A673 (cell line): ENCODE measurements at regions not wholly inside any gene's neighbourhood (a gene's known extent, or its start where the extent isn't known, plus 50 kb on each side); places are given as distances from the start of the nearest gene placed in this dataset.

Experiments used
- BruUV-seq: library from RNA; stranded (reverse); fragments of 400-500 nt; replicated peaks from 2 replicates; lab custom pipeline; 2021; lab: Mats Ljungman, UMichigan
- CTCF ChIA-PET: fragments of 300-600 bp; sonication (Branson Sonifier 250); formaldehyde crosslinking; loops from one replicate; lab custom pipeline; 2022; ENCODE audit warnings: antibody characterized with exemption; lab: Charles Lee
- POLR2A ChIA-PET: fragments of 300-600 bp; sonication (Branson Sonifier 250); formaldehyde crosslinking; loops from one replicate; lab custom pipeline; 2022; ENCODE audit warnings: antibody characterized with exemption; ENCODE audit not compliant: low non-redundant PET; lab: Charles Lee
- DNase-seq: peaks from one replicate; pipeline ENCODE4 v3.0.0-alpha.2; 2015; ENCODE audit warnings: low spot score
- H3K27ac ChIP-seq: fragments of 200-600 bp; sonication (generic); 2 replicates; pipeline ENCODE4 v1.5.1; 2016; ENCODE audit warnings: mixed run types, low read depth, mild to moderate bottlenecking, mixed read lengths, antibody characterized with exemption, low read length; ENCODE audit not compliant: poor library complexity, severe bottlenecking
- H3K27me3 ChIP-seq: fragments of 200-600 bp; sonication (generic); replicated peaks from 2 replicates; pipeline ENCODE4 v1.6.1; 2017; ENCODE audit warnings: mixed run types, low read depth, mild to moderate bottlenecking, mixed read lengths, antibody characterized with exemption, low read length; ENCODE audit not compliant: insufficient read depth, poor library complexity
- H3K36me3 ChIP-seq: fragments of 200-600 bp; sonication (generic); 2 replicates; pipeline ENCODE4 v1.6.1; 2016; ENCODE audit warnings: mixed run types, mild to moderate bottlenecking, mixed read lengths, antibody characterized with exemption, low read length; ENCODE audit not compliant: insufficient read depth, poor library complexity, severe bottlenecking
- H3K4me1 ChIP-seq: fragments of 200-600 bp; sonication (generic); 2 replicates; pipeline ENCODE4 v1.6.1; 2017; ENCODE audit warnings: mixed run types, mild to moderate bottlenecking, mixed read lengths, antibody characterized with exemption, low read length; ENCODE audit not compliant: insufficient read depth, poor library complexity, severe bottlenecking
- H3K4me3 ChIP-seq: fragments of 200-600 bp; sonication (generic); 2 replicates; pipeline ENCODE4 v1.5.1; 2016; ENCODE audit warnings: low read depth, mixed run types, mild to moderate bottlenecking, mixed read lengths, low read length; ENCODE audit not compliant: poor library complexity, severe bottlenecking
- H3K9me3 ChIP-seq: fragments of 200-600 bp; sonication (generic); 2 replicates; pipeline ENCODE4 v1.6.1; 2016; ENCODE audit warnings: mixed run types, low read depth, mild to moderate bottlenecking, mixed read lengths, antibody characterized with exemption, low read length; ENCODE audit not compliant: poor library complexity, severe bottlenecking
- EZH2 ChIP-seq: fragments of 200-600 bp; sonication (generic); IDR thresholded peaks from 2 replicates; pipeline ENCODE4 v1.6.1; 2017; ENCODE audit warnings: borderline replicate concordance, low read depth, mild to moderate bottlenecking, mixed read lengths, antibody characterized with exemption, low read length; ENCODE audit not compliant: poor library complexity, severe bottlenecking
- intact Hi-C: fragments of 100-400 bp; cut with micrococcal nuclease; formaldehyde crosslinking; loops from one replicate; pipeline ENCODE4 v1.10.0; 2022; ENCODE audit not compliant: unreplicated experiment
- TF ChIP-seq, protein P1 (sequence below): fragments of 300-800, 200-600 bp; sonication (generic); conservative IDR thresholded peaks from 2 replicates; pipeline ENCODE4 v1.5.1; 2017; ENCODE audit warnings: low read depth, mild to moderate bottlenecking, antibody characterized with exemption, low read length, moderate library complexity, mixed read lengths

DNA sequence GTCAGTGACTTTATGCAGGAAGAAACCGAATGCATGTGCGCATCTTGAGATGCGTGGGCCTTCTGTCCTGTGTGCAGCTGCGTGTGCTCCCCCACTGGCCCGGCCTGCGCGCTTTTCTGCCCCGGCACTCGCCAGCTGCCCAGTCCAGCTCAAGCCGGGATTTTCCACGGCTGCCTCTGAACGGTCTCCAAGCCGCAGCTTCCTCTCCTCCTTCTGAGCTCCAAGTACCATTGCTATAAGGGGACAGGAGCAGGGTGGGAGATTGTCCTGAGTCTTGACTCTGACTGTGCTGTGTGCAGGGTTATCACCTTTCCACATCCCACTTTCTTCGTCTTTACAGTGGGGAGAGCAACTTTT lies 302.8 kb downstream of the THBS2 start:
- intact Hi-C loops, result loop anchor here (10.0 kb wide), 2 partner anchors 564 to 694 kb away; no protein-coding TSS in a partner anchor
- Histone ChIP-seq H3K27me3 (peaks cover 49% of the 10 kb centered on the region), H3K9me3 (no peaks in the 10 kb centered on the region), H3K4me1 (no peaks in the 10 kb centered on the region), H3K27ac (no peak overlapping the region), H3K4me3 (no peak overlapping the region), H3K36me3 (no peaks in the 10 kb centered on the region)
- POLR2A ChIA-PET, result no interaction called here
- TF ChIP-seq EZH2, result no peak
- TF ChIP-seq, protein P1, sequence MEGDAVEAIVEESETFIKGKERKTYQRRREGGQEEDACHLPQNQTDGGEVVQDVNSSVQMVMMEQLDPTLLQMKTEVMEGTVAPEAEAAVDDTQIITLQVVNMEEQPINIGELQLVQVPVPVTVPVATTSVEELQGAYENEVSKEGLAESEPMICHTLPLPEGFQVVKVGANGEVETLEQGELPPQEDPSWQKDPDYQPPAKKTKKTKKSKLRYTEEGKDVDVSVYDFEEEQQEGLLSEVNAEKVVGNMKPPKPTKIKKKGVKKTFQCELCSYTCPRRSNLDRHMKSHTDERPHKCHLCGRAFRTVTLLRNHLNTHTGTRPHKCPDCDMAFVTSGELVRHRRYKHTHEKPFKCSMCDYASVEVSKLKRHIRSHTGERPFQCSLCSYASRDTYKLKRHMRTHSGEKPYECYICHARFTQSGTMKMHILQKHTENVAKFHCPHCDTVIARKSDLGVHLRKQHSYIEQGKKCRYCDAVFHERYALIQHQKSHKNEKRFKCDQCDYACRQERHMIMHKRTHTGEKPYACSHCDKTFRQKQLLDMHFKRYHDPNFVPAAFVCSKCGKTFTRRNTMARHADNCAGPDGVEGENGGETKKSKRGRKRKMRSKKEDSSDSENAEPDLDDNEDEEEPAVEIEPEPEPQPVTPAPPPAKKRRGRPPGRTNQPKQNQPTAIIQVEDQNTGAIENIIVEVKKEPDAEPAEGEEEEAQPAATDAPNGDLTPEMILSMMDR, result no peak
- no peak for DNase-seq
- no TSS peak for BruUV-seq
- CTCF ChIA-PET, result no interaction called here

DNA sequence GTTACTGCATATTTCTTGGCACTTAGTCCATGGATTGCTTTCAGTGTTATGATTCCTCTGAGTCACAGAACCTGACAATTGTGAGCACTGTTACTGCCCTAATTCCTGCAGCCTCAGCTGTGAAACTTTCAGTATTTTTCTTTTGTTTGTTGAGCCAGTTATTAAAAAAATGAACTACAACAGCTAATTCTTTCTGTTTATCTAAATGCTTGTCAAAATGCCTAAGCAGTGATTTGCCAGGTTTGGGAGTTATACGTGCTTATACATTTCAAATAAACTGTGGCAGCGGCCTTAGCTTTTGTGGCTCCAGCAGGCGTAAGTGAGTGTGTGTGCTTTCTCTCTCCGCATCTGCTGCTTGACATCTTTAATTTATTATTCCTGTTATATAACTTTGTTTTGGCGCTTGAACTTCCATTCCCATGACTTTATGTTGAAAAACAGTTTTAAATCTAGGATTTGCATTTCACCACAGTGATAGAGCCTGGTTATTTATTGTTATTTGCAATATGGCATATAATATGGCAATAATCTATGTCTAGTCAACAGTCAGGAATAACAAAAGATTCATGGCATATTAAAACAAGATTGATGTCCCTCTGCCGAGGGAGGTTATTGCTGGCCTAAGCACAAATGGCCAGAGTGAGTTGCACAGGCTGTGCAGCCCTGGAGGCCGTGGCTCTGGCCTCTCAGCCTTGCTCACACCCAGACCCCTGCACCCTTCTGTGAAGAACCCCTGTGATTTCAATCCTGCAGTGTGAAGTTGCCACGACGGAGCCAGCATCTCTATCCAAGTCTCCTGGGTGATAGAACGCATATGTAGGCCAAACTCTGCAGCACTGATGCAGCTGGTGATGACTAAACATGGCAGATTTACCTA lies 303.4 kb downstream of the THBS2 start:
- POLR2A ChIA-PET, result no interaction called here
- intact Hi-C loops, result loop anchor here (10.0 kb wide), 2 partner anchors 565 to 695 kb away; no protein-coding TSS in a partner anchor
- CTCF ChIA-PET, result no interaction called here
- TF ChIP-seq, protein P1, result no peak
- TF ChIP-seq EZH2, result no peak
- no peaks in the 10 kb centered on the region for H3K9me3 ChIP-seq
- H3K27ac ChIP-seq, result no peak overlapping the region
- no peak overlapping the region for H3K4me3 ChIP-seq
- no peaks in the 10 kb centered on the region for H3K36me3 ChIP-seq
- peaks cover 55% of the 10 kb centered on the region for H3K27me3 ChIP-seq
- H3K4me1 ChIP-seq, result no peaks in the 10 kb centered on the region
- no TSS peak for BruUV-seq
- no peak for DNase-seq

DNA sequence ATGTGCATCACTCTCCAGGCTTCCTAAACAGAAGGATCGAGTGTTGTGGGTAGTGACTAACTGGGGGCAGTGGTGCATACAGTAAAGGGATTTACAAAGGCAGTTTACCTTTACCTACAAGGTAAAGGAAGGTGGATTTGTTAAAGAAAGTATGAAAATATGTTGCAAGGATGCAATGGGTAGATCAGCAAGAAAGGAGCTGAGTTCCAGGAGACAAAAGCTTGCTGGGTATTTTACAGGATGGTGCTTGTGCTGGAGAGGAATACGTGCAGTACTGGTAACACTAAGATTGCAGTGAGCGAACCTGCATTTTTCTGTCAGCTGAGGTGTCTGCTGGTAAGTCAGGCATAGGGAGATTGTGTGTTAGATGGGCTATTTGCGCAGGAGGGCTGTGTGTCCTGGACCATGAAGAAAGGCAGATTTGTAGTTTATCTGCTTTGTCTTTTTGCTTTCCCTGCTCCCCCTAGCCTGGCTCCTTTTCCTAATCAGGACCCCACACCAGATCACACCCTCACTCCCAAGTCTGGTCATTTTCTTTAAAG lies 304.6 kb downstream of the THBS2 start:
- TF ChIP-seq, protein P1, result no peak
- TF ChIP-seq EZH2, result no peak
- Histone ChIP-seq H3K27ac (no peak overlapping the region), H3K4me1 (no peaks in the 10 kb centered on the region), H3K9me3 (no peaks in the 10 kb centered on the region), H3K27me3 (peaks cover 65% of the 10 kb centered on the region), H3K36me3 (no peaks in the 10 kb centered on the region), H3K4me3 (no peak overlapping the region)
- no TSS peak for BruUV-seq
- ChIA-PET CTCF (no interaction called here), POLR2A (no interaction called here)
- intact Hi-C loops, result no loop called here
- no peak for DNase-seq
